Right ventricle myocardium inferior (tissue), 1 donor: ENCODE measurements at regions not wholly inside any gene's neighbourhood (a gene's known extent, or its start where the extent isn't known, plus 50 kb on each side); places are given as distances from the start of the nearest gene placed in this dataset.
A peak's percentile ranks its signal among the peaks of the same experiment; 100 is the strongest.
"Not testable (repeated sequence)": the region's sequence is repeated elsewhere in the genome, so short reads cannot be mapped to it uniquely, and the experiment has no call there.

Experiments used
- ATAC-seq: fragments of 200-7000 bp; cut with Tn5 transposase; one replicate; pipeline ENCODE4 v1.9.1; 2020; ENCODE audit warnings: mild to moderate bottlenecking, moderate library complexity
- DNase-seq: peaks from one replicate; pipeline ENCODE4 v3.0.0; 2021; ENCODE audit errors: missing footprints
- intact Hi-C: fragments of 100-400 bp; cut with DNase I; formaldehyde crosslinking; loops from one replicate; pipeline ENCODE4 v1.11.0; 2022
- donor health status: DM: no; HTN: yes; CAD: no; lungs with severe emphysema.

DNA sequence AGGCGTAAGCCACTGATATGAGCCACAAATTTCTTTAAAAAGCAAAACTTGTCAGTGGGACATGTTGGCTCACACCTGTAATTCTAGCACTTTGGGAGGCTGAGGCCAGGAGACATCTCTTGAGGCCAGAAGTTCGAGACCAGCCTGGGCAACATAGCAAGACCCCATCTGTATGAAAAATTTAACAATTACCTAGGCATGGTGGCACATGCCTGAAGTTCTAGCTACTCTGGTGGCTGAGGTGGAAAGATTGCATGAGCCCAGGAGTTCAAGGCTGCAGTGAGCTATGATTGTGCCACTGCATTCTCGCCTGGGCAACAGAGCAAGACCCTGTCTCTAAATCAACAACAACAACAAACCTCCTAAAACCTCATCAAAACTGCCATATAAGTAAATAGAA is 147.6 kb upstream of the BARHL2 start:
- intact Hi-C loops = no loop called here
- no peak for DNase-seq
- ATAC-seq = no peak

DNA sequence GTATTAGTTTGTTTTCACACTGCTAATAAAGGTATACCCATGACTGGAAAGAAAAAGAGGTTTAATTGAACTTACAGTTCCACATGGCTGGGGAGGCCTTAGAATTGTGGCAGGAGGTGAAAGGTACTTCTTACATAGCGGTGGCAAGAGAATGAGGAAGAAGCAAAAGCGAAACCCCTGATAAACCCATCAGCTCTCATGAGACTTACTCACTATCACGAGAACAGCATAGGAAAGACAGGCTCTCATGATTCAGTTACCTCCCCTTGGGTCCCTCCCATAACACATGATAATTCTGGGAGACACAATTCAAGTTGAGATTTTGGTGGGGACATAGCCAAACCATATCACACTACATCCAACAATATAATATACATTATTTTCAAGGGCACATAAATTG is 145.7 kb upstream of the BARHL2 start:
- no peak for DNase-seq
- intact Hi-C loops = no loop called here
- no peak for ATAC-seq

DNA sequence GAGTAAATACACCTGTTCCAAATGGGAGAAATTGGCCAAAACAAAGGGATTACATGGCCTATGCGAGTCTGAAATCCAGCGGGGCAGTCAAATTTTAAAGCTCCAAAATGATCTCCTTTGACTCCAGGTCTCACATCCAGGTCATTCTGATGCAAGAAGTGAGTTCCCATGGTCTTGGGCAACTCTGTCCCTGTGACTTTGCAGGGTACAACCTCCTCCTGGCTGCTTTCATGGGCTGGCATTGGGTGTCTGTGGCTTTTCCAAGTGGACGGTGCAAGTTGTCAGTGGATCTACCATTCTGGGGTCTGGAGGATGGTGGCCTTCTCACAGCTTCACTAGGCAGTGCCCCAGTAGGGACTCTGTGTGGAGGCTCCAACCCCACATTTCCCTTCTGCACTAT is 144.3 kb upstream of the BARHL2 start:
- DNase-seq, ATAC-seq, intact Hi-C loops: not testable (repeated sequence)

DNA sequence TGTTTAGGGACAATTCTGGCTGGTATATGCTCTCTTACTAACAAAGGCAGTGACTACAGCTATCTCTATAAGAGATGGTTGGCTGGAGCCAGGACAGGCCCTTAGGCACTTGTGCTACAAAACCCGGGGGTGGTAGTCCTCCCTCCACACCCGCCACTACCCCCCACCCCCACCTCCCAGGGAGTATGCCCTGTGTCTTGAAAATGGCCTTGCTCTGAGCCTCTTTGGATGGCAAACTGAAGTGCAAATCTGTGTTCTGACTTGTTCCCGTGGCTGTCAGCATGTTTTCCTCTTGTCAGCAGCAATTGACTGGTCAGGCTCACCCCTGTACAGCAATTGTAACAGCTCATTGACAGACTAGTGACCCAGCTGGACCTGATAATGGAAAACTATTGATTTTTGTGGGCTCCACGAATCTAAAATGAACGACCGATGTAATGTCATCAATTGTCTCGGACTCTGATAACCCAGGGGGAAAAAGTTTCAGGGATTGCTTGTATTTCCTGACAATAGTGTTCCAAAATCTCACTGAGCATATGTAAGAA is 139.4 kb upstream of the BARHL2 start:
- intact Hi-C loops = no loop called here
- DNase-seq = no peak
- ATAC-seq = no peak

DNA sequence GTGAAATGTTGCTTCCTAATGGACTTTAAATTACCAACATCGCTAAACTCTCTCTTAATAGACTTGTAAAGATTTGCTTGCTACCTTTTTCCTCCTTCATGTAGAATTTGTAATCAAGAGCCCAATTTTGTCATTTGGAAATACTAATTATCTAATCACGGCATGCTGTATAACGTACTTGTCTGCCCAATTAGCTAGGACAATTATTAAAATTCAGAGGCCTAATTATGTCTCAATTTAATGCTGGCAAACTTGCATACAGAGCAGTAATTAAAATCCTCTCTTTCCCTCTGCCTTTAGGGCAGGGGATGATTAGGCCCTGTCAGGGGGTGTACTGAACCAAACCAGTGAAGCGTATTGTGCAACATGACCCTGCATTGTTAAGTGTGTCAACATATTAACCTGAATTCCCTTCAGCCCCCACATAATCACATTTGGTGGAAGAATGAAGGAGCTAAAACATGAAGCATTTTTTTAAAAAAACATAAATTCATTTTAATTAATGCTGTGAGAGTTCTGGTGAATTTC is 137.4 kb upstream of the BARHL2 start:
- intact Hi-C loops = loop anchor here (5.0 kb wide), 2 partner anchors 132 to 168 kb away; partner anchors contain the start of gene ZNF644
- ATAC-seq = no peak
- no peak for DNase-seq

DNA sequence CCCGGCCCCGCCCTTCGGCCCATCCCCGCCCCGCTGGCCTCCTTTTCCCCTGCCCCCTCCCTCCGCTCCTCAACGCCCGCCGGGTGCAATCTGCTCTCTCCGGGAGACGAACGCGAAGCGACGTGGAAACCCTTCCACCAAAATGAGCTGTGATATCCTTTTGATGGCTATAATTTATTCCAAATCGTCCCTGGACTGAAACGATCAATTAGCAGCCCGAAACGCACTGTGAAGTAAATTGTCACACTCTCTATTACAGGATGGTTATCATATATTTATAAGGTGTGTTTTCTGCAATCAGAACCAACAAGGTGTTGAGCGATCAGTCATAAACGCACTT is 134.6 kb upstream of the BARHL2 start:
- DNase-seq (no peak), ATAC-seq (no peak)
- intact Hi-C loops = loop anchor here (5.0 kb wide), 2 partner anchors 129 to 171 kb away; partner anchors contain the start of gene ZNF644

DNA sequence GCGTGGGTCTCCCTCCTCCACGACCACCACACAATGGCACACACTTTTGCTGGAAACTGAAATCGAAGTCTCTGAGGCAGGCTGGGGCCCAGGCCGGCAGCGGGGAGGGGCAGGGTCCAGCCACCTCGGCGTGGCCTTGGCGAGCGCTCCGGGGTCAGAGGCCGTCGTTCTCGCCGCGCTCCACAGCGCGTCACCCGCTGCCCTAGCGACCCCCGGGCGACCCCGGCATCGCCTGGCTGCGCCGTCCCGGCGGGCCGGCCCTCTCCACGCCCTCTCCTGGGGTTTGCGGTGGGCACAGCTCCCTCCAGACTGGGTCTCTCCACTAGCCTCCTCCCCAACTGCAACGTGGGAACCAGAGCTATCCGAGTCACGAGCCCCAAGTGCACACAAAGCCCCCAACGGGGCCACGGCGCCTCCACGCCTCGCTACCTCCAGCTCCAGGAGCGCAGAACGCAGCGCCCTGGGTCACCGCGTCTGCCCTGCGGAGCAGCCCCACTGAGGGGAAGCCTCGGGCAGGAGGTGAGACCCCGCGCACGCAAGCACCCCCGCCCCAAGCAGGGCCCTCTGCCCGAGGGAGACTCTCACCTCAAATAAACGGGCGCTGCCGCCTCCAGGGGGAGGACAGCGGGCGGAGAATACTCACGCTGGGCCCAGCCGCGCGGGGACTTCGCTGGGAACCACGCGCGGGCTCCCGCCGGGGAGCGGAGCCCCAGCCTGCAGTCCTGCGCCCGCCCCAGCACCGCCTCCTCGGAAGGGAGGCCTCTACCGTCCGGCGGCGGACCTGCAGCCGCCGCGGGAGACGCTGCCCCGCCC is 134.0 kb upstream of the BARHL2 start:
- ATAC-seq (peak; percentile 99), DNase-seq (peak; percentile 91)
- intact Hi-C loops = loop anchor here (5.0 kb wide), 2 partner anchors 129 to 171 kb away; partner anchors contain the start of gene ZNF644

DNA sequence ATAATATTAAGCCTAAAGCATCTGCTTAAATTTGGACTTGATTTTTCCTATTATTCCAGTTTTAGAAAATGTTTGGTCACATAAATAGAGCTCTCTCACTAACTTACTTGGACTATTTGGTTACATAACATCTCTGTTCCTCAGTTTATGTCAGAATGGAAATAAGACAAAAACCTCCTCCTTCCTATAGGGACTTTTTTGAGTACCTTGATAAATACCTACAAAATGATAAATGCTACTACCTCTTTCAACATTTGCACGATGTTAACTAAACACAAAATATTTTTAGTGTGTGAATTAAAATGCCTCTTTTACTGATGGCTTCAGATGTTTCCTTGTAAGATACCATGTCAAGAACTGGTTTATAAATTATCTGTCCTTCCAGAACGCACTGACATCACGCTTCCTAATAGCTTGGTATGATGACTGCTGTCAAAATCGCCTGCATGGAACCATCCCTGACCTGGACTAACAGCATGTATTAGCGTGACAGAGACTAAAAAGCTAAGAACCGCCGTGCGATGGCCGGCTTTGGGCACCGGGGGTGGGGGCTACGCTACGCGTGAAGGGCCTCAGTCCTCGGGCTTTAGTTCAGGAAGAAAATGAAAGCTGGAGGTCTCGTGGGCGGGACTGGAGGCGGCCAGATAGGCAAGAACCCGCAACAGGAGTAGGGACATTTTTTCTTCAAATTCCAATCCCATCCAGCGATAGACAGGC is 133.2 kb upstream of the BARHL2 start:
- intact Hi-C loops = loop anchor here (5.0 kb wide), 2 partner anchors 128 to 172 kb away; partner anchors contain the start of gene ZNF644
- ATAC-seq (peak; percentile 32), DNase-seq (no peak)

DNA sequence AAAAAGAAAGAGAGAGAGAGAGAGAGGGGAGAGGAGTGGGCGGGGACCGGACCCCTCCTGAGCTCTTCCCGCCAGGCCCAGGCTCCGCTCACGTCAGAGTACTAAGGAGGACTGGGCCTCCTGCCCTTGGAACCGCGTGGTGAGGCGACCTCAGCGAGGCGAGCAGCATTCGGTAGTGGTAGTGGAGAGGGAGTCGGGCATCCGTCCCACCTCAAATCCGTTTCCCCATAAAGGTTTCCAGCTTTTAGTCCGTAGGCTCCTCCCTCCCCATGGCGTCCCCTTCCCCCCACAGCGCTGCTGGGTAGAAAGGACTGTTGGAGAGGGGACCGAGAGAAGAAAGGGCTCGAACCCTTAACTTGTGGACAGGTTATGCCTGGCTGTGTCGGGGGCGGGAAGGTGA is 124.4 kb upstream of the BARHL2 start:
- no peak for DNase-seq
- intact Hi-C loops = no loop called here
- no peak for ATAC-seq

DNA sequence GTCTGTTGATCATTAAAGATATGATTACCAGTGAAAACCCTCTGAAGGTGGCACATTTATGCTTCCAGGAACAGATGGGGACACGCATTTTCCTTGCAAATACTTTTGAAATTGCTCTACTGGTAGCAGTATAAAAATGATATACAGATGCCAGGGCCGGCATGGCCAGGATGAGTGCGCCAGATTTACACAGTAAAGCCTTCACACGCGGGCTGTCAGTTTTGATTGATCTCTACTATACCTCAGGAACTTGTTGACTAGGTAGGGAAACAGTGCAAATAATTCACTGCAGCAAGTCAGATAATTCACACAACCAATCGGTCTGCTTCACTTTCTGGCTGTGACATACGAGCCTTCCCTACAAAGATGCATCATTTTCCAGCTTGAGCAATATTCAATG is 123.2 kb upstream of the BARHL2 start:
- intact Hi-C loops = no loop called here
- DNase-seq (no peak), ATAC-seq (no peak)

DNA sequence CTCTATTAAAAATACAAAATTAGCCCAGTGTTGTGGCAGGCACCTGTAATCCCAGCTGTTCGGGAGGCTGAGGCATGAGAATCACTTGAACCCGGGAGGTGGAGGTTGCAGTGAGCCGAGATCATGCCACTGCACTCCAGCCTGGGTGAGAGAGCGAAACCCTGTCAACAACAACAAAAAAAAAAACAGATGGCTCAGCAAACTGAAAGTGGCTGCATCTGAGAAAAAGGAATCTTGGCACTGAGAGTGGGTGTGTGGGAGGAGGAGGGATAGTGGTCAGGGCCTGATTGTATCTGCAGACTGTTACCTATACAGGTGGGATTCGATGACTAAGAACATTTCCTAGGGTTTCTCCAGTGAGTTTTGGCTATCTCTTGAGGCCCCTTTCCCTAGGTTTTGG is 122.2 kb upstream of the BARHL2 start:
- no peak for ATAC-seq
- intact Hi-C loops = no loop called here
- DNase-seq = no peak

DNA sequence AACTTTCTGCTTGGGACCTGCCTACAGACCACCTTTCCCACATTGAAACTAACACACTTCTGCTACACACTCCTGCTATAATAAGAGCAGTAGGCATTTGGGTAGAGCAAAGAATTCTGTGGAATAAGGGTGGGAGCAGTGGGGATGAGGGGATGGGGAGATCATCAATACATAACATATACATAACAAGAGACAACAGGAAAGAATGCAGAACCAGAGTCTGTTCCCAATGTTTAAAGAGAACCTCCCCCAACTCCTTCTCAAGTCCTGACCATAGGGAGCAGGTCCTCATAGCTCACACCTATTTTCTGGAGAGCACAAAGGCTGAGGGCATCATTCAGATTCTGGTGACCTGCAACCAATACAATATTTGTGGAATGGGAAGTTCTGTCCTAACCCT is 121.6 kb upstream of the BARHL2 start:
- DNase-seq (no peak), ATAC-seq (no peak)
- intact Hi-C loops = no loop called here

DNA sequence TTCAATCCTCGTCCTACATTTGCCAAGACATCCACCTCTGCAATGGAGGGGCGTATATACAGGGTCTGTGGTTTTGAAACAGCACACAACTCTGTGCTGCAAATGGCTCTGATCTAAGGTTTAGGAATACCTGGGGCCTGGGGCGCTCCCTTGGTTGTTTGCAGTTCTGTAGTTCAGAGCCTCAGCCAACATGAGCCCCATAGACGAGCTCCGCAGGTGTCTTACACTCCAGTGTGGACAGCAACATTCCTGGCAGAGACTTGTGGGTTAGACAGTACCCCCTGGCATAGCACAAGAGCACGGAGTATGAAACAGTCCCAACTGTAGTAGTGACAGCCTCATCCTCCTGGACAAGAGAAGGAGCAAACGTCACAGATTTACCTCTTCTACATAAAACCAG is 120.3 kb upstream of the BARHL2 start:
- intact Hi-C loops = no loop called here
- ATAC-seq (no peak), DNase-seq (no peak)

DNA sequence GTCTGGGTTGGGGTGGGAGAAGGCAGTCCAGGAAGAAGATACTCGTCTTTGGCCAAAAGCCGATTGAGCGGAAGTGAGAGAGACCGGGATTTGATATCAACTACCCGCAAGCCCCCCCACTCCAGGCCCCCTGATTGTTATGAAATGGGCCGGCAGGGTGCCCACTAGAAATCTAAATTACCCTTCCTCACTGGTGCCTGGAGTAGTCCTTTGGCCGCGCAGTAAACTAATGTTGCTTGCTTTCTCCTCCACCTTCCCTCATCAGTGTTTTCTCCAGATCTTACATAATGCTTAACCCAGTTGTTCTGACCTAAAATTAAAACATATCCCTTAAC is 119.2 kb upstream of the BARHL2 start:
- DNase-seq (no peak), ATAC-seq (peak; percentile 13)
- intact Hi-C loops = no loop called here

DNA sequence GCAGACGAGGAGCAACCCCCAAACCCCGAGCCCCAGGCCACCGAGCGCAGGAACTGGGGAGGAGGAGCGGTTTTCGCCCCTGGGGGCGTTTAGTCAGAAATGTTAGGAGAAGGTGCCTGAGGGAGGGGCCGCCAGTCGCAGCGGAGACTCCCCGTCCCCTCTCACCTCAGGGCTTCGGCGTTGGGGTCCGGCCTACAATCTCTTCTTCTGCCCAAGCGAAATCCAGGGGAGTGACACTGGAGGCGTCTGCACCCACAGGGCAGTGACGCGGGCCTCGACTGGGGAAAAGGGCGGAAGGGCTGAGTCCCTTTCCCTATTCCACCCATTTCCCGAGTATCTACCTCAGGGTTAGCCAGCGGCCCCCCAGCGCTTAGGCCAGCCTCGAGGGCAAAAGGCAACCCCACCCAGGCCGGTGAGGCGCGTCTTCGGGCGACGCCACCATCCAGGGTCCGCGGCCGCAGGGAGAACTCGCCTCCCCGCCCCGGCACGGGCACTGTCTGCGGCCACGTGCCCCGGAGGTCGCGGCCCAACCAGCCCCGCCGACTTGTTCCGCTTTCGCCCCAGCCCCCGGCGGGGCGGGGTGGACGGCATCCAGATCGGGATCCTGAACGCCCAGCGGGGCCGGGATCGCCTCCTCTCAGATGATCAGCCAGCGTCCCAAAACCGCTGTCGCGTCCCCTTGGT is 118.7 kb upstream of the BARHL2 start:
- ATAC-seq (peak; percentile 69), DNase-seq (no peak)
- intact Hi-C loops = no loop called here

DNA sequence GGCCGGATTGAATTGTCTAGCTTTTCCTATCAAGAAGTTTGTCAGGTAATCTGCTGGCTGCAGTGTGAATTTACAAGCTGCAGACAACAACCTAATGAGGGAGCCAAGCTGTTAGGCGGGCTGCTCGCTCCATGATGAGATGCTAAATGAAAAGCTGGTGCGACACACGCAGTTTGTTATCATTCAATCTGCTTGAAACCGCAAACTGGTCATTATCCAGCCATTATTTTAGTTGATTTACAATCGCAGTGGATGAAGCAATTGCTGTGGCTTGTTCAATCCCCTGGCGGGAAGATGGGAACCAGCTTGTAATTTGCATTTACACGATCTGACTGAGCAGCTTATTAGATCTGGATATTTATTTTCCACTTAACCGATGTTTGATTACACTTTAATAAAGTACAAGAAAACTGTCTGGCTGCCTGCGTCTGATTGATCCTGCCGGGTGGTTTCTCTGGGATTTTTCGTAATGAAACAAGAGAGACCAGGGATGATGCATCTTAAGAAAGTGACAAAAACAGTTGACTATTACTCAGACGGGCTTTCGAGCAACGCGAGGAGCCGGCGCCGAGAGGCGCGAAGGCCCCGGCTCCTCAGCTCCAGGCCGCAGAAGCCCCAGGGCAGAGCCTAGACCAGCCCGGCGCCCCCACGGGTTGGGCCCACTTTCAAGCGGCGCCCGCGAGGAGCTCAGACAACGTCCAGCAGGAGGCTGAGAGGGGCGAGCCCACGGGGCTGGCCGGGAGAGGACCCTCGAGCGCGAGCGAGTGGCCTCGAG is 118.0 kb upstream of the BARHL2 start:
- intact Hi-C loops = no loop called here
- ATAC-seq = peak; percentile 44
- DNase-seq = no peak

DNA sequence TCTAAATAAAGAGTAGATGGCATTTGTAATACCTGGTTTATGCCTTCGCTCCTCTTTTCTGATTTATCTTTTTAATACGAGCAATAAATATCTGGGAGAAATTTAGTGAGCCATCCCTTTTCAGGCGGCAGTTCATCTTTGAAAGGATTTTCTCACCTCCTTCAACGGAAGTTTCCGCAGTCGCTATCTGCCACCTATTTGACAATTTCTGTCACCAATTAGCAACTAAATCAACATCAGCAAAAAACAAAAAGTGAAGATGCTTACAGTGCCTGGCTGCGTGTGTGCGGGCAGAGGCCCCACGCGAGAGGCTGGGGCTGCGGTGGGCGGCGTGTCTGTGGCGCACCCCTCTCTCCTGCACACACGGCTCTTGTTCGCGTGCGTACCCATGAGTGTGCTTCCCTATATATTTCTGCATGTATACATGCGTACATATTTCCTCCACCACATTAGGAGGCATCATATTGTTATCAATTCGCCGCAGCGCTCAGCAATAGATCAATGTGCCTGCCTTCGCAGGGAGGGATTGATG is 117.3 kb upstream of the BARHL2 start:
- ATAC-seq (no peak), DNase-seq (no peak)
- intact Hi-C loops = no loop called here

DNA sequence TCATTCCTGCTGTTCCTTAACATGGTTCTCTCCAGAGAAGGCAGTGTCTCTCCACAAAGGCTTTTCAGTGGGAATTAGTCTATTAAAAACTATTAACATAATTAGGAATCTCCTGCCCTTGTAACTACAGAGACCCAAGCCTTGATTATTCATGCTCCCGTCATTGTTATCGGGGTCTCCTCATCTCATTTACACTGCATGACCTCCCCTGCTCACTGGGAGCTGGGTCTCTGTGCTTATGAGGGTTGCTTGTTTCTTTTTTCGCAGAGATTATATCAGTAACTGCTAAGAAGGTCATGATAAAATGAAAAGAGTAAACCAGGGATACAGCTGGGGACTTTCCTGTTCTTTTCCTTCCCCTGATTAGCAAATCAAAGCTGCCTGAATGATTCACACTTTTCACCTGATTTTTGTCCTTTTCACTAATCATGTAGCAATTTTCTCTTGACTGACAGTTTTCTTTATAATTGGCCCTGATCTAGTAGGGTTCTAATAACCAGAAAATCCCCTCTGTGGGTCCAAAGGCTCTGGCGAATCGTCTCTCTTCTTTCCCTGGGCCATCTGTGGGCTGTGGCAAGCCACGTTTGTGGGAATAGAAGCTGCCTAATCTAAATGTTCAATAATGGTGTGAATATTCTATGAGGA is 116.5 kb upstream of the BARHL2 start:
- intact Hi-C loops = no loop called here
- ATAC-seq = no peak
- DNase-seq = no peak
